Thyroid gland (tissue), 4 donors: ENCODE measurements at regions not wholly inside any gene's neighbourhood (a gene's known extent, or its start where the extent isn't known, plus 50 kb on each side); places are given as distances from the start of the nearest gene placed in this dataset.

Experiments used
- POLR2A ChIP-seq, 2 donors: fragments of 450-650 bp; IDR thresholded peaks; one replicate each; pipeline ENCODE4 v1.6.1; 2017; ENCODE audit warnings: antibody characterized with exemption in 2 of 2, mild to moderate bottlenecking in 2 of 2, moderate library complexity in 1 of 2
- TF ChIP-seq, protein P1 (sequence below), 6 experiments: fragments of 200-600 bp in 3 of 6; fragments of 450-650 bp in 3 of 6; sonication (generic) in 3 of 6; IDR thresholded peaks; one replicate each; pipeline ENCODE4 v1.5.1; 2016 to 2019; ENCODE audit warnings: antibody characterized with exemption in 6 of 6, mild to moderate bottlenecking in 2 of 6, inconsistent platforms in 1 of 6, moderate library complexity in 1 of 6

GRCh38 chr2:13000664-13001363 lies 284.1 kb downstream of the TRIB2 start:
- TF ChIP-seq, protein P1, sequence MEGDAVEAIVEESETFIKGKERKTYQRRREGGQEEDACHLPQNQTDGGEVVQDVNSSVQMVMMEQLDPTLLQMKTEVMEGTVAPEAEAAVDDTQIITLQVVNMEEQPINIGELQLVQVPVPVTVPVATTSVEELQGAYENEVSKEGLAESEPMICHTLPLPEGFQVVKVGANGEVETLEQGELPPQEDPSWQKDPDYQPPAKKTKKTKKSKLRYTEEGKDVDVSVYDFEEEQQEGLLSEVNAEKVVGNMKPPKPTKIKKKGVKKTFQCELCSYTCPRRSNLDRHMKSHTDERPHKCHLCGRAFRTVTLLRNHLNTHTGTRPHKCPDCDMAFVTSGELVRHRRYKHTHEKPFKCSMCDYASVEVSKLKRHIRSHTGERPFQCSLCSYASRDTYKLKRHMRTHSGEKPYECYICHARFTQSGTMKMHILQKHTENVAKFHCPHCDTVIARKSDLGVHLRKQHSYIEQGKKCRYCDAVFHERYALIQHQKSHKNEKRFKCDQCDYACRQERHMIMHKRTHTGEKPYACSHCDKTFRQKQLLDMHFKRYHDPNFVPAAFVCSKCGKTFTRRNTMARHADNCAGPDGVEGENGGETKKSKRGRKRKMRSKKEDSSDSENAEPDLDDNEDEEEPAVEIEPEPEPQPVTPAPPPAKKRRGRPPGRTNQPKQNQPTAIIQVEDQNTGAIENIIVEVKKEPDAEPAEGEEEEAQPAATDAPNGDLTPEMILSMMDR (IDR thresholded peaks at IDR 0.05), result no peak
- no peak for TF ChIP-seq POLR2A (IDR thresholded peaks at IDR 0.05)
